ENCODE measurements at regions not wholly inside any gene's neighbourhood (a gene's known extent, or its start where the extent isn't known, plus 50 kb on each side); places are given as distances from the start of the nearest gene placed in this dataset.

- no peak for DNase-seq
These were observed 517.4 kb upstream of the ZMIZ1 start for GRCh38 chr10:78551184-78552005.

DNA sequence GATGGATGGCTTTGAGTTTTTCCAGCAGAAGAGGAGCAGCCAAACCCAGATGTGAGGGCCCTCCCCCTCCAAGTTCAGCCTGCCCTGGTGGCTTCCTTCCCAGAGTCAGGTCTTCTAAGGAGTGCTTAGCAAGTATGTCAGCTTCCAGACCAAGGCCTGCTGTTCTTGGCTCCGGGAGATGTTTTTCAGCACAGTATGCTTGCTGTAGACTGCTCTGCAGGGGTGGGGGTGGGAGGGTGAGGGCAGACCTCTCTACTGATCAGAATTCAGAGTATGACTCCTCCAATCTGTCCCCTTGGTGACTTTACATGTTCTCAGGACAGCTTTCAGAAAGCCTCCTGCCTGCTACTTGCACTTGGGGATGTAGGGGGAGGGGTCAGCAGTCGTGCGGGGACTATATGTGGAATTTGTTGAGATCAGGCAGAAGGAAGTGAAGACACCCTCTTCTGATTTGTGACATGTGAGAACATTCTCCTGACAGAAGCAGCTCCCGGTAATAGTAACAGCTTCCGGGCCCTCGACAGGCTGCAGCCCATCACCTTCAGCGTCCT, 516.4 kb upstream of the ZMIZ1 start:
- peak; percentile 63 for DNase-seq

GRCh38 chr10:78553792-78554191, 515.0 kb upstream of the ZMIZ1 start:
- DNase-seq = no peak

DNA sequence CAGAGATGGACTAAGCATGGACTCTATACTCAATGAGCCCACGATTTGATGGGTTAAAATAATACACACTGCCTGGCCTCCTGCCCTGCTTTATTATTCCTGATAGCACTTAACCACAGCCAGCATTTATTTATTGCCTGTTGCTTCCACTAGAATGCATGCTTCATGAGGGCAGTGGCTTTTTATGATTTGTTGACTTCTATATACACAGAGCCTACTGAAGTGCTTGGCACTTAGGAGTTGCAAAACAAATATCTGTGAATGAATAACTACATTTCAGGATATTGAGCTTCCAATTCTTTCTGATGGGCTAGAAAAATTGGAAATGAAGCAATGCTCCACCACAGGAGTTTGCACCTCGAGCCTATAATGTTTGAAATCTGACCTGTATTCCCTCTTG, 513.6 kb upstream of the ZMIZ1 start:
- no peak for DNase-seq

- DNase-seq = no peak
These were observed 511.9 kb upstream of the ZMIZ1 start for GRCh38 chr10:78556705-78557432.

DNA sequence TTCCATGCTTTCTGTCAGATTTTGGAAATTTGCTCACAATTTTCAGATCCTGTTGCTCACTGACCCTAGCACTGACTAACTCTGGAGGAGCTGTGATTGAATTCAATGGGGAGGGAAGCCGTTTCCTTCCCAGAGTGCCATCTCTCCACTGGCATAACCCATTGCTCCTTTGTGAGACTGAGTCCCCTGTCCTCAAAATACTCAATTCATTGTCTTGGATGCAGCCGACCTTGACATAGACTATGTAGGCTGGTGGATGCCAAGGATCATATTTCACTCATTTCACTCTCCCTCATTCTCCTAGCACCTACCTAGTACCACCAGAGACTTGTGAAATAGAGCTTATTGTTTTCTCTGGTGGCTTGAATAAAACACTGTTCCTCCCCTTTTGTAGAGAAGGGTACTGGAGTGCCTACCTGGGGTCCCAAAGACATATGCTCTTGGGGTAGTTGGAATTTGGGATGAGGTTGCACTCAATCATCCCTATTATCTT, 511.3 kb upstream of the ZMIZ1 start:
- no peak for DNase-seq

GRCh38 chr10:78559661-78560340, 509.0 kb upstream of the ZMIZ1 start:
- no peak for DNase-seq

- DNase-seq = no peak
These were observed 508.5 kb upstream of the ZMIZ1 start for GRCh38 chr10:78560341-78560688.

DNA sequence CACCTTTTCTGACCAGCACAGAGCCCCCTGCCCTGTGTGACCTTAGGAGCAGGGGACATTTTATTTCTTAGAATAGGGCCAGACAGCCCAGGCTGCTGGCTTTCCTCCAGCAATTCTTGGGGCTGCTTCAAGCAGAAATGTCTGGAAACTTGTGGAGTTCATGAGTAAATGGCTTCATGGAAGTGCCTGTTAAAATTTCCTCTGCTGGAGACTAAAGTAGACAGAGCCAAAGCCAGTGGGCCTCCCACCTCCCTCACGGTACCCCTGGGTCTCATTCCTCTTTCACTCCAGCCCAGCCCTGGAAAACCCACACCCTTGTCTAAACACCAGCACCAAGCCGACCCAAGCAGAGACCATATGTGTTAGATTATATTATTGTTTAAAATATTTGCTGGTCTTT, 505.5 kb upstream of the ZMIZ1 start:
- DNase-seq = no peak

DNA sequence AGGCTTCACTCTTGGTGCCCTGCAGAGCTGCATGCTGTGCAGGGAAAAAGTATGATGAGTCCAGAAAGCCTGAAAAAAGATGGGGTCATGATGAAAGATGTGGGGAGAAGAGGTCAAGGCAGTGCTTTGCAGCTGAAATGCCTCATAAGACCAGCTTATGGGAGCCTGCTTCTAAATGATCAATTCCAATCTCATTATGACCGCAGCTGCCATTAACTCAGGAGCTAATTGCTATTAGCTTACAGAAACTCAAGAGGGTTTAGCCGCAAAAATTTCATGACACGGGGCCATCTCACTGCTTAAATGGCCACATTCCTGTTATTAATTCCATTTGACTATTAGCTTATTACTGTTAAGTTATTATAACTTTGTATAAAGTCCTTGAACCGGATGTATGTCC, 502.9 kb upstream of the ZMIZ1 start:
- no peak for DNase-seq

DNA sequence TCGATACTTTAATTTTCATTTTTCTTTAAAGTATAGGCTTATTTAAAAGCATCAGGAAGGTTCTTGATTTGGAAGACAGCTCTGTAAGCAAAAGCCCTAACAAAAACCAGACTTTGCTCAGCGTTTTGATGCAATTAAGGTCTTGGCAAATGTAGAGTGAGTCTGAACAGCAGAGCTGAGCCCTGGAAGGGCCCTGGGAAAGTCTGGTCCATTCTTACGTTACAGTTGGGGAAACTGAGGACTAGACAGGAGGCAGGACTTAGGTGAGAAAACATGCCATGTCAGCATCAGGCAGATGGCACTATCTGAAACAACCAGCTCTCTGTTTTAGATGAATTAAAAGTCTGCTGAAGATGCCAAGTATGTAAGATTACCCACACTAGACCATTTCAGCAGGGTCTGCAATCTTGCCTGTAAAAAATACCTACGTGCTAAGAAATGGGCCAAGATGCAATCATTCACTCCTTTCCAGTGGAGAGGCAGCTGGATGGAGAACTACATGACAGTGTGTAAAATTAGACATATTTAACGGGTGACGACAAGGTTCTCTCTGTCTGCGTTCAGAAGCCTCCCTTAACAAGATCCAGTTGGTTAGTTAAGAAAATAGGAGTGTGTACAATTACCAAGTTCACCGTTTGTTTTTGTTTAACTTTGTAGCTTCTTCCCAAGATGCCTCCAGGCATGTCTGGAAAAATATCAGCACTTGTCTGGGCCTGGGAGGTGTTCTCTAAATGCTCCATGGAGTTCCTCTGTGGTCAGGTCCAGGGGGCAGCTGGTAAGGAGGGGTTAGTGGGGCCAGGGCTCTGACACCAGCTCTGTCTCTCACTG, 502.3 kb upstream of the ZMIZ1 start:
- DNase-seq = no peak

- no peak for DNase-seq
These were observed 500.9 kb upstream of the ZMIZ1 start for GRCh38 chr10:78567680-78568455.

GRCh38 chr10:78568620-78569019, 500.1 kb upstream of the ZMIZ1 start:
- DNase-seq = no peak

DNA sequence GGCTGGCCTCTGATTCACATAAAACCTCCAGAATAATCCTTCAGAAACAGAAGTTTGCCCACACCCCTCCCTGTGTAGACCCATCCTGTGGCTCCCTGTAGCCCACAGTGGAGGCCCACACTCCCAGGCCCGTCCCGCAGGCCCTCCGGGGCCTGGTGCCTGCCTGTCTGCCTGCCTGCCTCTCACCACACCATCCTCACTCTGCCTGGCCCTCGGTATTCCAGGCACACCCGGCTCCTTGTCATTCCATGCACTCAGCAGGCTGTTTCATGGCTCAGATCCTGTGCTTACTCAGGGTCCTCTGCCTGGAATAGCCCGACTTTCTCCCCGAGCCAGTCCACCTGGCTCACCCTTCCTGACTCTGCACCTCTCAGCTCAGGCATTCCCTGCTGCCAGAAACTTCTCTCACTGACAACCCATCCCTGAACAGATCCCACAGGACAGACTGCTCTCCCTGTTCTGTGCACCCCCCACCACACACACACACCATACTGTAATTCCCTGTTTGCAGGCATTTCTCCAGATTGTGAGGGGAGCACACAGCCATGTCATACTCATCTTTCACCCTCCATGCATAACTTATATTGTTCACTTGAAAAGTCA, 498.0 kb upstream of the ZMIZ1 start:
- DNase-seq = peak; percentile 34

DNA sequence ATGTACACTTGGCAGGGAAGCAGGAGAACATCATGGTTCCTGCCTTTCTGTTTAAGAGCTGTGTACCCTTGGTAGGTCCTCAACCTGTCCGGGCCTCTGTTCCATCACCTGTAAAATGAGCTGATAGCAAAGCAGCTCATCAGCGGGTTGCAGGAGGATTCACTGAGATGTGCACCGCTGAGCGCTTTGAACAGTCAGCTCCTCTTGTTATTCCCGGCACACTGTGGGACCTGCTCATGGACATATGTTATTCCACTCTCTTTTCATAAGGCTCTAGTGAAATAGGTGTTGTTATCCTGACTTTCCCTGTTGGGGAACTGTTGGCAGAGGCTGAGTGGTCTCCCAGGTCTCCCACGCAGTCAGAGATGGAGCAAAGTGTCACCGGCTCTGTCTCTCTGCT, 497.5 kb upstream of the ZMIZ1 start:
- DNase-seq = no peak

GRCh38 chr10:78571891-78572290, 496.9 kb upstream of the ZMIZ1 start:
- DNase-seq = no peak

DNA sequence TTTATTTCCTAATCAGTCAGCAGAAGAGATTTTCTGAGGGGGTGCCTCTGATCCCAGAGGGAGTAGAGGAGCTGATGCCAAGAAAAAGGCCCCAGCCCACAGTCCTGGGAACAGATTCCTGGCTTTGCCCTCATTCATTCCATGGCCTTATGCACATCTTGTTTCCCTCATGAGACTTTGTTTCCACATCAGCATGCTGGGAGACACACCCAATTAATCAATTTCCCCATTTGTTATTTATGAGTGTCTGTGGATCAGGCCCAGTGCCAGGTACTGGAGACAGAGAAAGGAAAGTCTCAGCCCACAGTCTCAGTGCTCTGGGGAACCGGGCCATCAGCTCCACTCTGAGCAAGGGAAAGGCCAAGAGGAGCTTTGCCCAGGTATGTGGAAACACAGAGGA, 496.2 kb upstream of the ZMIZ1 start:
- no peak for DNase-seq

GRCh38 chr10:78574547-78574946, 494.2 kb upstream of the ZMIZ1 start:
- DNase-seq = no peak

GRCh38 chr10:78575400-78575799, 493.4 kb upstream of the ZMIZ1 start:
- no peak for DNase-seq

DNA sequence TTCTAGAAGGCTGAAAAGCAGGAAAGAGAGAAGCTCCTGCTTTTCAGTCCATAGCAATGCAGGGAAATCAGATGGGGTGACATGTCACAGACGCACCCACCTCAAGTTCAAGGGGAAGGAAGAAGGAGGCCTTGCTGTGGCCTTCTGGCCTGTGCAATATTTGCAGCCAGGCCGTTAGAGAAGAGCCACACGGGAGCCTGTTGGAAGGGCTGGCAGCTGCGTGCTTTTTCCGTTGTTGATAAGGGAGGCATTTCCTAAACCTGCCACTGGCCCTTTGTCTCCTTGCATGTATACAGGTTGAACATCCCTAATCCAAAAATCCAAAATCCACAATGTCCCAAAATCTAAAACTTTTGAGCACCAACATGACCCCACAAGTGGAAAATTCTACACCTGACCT, 492.5 kb upstream of the ZMIZ1 start:
- DNase-seq = no peak

- DNase-seq = no peak
These were observed 491.1 kb upstream of the ZMIZ1 start for GRCh38 chr10:78577712-78578111.
